Stimulated activated CD8-positive, alpha-beta memory T cell treated with anti-CD3 and anti-CD28 coated beads, Interleukin-15, amount 100 ng/mL, for 1 hour (primary cell): ENCODE measurements at regions not wholly inside any gene's neighbourhood (a gene's known extent, or its start where the extent isn't known, plus 50 kb on each side); places are given as distances from the start of the nearest gene placed in this dataset.

Experiments
- DNase-seq: peaks from one replicate; pipeline ENCODE4 v3.0.0-alpha.2; 2020; ENCODE audit warnings: low read depth

DNA sequence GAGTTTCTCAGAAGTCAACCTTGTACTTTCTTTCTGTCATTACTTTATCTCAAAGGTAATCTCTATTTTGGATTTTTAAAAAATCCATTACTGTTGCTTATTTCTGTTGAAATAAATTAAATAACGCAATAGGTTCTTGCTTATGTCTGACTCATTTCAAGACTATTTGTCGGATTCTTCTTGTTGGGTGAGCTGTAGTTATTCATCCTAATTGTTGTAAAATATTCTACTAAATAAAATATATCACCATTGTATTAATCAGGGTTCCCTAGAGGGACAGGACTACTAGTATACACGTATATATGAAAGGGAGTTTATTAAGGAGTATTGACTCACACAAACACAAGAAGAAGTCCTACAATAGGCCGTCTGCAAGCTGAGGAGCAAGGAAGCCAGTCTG is 403.9 kb upstream of the CYRIA start:
- DNase-seq, result no peak

DNA sequence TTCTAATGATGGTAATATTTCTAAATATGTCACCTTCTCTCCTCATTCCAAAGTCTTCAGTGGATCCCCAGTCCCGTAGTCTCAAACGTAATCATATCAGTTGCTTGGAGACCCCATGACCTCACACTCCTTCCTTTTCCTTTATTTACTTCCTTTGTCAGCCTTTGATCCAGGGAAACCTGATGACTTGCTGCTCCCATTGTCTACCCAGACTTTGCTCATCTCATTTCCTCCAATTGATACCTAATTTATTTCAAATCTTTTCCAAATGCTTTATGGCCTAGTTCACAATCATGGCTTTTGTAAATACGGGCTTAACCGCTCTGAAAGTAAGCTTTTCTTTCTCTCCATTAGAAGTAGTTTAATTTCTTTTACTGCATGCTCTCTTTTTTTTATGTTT is 402.4 kb upstream of the CYRIA start:
- no peak for DNase-seq

DNA sequence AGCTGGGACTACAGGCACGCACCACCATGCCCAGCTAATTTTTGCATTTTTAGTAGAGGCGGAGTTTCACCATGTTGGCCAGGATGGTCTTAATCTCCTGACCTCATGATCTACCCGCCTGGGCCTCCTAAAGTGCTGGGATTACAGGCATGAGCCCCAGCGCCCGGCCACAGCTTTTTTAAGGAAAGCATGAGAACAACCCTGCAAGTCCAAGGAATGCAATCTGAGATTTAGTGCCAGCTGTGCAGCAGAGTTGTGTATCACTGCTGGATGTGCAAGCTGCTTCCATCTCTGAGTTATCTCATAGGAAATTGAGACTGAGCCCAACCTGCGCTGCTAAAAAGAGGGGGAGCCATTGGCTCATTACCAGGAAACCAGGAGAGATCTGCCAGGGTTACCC is 399.9 kb upstream of the CYRIA start:
- no peak for DNase-seq

DNA sequence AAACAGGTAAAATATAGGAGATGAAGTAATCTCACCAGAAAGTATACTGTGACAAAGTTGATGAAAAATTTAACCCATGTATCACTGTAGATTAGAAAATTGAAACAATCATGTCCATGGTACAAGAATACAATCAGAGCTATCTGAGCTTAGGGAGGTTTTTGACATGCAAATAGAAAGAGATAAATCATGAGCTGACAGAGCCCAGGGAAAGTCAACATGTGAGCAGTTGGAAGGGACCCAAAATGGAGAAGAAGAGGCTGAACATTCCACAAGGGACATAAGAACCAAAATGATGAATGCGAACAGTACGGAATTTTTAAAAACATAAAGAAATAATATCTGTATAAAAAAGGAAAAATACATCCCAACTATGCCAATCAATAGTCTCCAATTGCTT is 395.4 kb upstream of the CYRIA start:
- no peak for DNase-seq

DNA sequence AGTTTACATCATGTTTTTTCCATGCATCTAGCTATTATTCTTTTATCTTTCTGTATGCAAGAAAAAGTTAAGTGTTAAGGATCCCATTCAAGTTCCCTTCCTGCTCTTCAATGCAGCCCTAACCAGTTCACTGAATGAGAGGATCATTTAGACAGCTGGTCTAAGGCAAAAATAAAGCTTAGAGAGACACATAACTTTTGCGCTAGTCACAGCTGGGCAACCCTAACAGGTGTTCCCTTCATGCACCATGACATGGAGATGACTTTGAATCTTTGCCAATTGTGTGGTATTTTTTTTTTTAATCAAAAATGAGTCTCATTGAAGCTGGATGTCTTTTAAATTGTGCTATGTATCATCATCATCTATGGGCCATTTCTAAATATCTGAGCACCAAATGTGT is 393.8 kb upstream of the CYRIA start:
- DNase-seq, result no peak

DNA sequence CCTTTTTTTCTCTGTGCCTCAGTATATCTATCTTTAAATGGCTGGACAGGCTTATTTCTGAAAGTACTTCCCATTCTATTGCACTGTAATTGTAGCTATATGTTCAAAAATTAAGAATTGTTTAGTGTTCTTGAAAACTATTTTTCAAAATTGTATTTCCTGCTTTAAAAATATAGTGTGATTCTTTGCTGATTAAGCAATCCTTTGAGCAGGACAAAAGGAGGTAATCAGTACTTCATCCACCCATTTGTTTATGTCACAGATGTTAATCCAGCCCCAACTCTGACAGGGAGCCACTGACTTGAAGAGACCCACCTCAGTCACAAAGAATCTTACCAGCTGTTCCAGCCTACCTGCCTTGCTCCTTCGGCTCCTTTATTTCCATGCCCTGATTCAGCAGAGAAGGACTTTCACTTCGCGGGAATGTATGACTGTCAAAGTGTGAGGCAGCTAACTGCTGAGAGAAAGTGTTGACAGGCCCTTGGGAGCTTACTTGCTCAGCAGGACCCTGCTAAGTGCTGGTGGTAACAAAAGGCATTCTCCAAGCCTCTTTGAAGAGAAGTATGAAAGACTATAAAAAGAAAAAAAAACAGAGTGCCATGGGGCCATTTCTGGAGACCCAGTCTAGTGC is 393.3 kb upstream of the CYRIA start:
- DNase-seq, result no peak

DNA sequence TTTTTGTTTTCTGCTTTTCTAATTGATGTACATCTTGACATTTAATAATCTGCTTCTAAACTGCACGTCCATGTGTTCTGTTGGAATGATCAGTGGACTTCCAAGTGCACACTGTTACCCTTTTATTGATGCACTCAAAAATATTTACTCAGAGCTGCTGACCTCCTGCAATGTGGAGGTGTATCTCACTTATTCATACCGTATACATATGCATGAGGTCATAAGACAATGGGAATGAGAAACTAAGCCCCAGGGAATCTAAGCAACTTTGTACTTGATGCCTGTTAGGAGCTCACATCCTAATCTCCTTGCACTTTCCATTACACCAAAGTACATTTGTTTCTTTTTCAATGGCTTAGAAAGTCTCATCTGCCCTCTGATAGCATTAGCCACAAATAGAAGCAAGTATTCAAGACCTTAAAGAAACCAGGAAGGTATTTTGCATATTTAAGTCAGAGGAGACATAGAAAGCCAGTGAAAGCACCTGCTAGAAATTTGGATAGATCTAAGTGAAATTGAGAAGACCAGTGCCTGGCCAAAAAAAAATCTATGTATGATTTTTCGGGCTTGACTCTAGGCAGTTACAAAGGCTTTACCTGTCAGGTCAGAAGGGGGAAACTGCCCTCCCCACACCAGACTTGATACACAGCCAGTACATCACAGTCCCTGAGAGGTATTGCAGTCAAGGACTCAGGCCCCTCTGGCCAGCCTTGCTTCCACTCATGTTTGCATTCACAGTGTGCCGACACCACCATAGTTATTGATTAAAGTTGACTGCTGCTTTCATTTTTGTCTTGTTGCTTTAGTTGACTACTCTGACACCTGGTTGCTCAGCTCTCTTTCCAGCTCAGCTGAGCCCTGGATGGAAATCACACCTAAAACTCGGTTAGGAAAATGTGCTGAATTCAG is 391.7 kb upstream of the CYRIA start:
- DNase-seq, result no peak

DNA sequence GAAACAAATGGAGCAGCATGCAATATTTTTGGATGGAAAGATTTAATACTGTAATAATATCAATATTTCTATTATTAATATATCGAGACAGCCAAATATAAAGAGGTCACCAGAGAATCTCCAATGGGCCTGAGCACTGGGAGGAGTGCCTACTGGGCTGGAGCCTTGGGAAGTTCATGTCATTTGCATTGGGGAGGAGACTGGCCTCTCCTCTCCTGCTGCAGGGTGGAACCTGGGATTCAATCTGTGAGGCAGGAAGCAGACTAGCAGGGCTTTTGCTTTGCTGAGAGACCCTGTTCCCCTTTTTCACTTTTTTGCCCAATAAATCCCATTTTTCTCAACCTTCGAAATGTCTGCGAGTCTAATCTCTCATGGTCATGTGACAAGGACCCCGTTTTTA is 390.6 kb upstream of the CYRIA start:
- DNase-seq, result no peak

DNA sequence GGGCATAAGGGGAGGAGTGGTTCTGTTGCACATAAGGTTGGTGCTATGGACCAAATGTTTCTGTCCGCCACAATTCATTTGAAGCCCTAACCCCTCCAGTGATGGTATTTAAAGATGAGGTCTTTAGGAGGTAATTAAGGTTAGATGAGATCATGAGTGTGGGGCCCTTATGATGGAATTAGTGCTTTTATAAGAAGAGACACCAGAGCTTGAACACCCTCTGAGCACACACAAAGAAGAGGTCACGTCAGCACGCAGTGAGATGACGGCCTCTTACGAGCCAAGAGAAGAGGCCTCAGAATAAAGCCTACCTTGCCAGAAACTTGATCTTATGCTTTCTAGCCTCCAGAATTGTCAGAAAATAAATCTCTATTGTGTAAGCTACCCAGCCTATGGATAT is 386.4 kb upstream of the CYRIA start:
- no peak for DNase-seq

DNA sequence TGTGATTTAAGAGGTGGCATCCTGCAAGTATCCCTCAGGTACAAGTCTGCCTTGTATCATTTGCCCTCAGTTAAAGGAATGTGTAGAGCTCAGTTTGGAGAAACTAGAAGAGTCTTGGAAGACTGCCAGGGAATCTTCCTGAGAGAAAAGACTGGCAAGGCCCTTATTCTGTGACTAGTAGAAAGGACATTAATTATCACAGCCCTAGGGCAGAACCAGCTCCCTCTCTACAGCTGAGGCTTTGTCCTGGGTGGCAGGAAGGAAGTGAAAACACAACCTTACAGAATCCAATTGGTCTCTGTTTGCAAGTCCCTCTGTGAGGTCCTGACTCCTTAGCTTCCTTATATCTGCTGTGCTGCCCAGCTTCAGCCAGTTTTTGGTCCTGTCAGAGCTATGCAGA is 385.9 kb upstream of the CYRIA start:
- no peak for DNase-seq

DNA sequence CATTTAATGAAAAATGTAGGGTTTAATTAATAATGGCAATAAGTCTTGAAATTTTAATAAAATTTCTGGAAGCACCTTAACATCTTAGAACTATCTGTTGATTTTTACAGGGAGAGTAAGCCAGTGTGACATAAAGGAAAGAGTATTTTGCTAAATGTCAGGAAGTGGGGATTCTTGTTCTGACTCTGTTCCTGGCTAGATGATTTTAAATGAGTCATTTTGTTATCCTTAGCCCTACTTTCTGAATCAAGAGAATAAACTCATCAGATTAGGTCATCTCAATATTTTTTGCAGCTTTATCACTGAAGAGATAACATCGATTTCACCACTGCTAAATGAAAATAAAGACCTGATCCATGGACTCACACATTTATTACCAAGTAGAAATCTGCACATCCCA is 377.5 kb upstream of the CYRIA start:
- DNase-seq, result no peak

DNA sequence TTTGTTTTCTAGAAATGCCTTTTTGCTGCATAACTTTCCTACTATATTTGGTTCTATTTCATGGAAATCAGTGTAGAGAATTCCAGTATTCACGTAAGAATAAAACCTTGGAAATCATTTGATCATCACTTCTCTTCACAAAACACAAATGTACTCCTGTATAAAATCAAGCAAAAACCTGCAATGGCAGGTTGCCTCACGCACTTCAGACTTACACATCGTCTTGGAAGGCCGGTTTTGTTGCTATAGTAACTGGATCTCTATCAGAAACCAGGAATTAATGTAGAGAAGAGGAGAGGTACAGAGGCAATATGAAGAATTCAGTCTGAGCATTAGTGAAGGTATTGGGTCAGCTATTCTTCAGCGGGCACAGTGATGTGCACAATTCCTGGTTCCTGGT is 370.7 kb upstream of the CYRIA start:
- no peak for DNase-seq

DNA sequence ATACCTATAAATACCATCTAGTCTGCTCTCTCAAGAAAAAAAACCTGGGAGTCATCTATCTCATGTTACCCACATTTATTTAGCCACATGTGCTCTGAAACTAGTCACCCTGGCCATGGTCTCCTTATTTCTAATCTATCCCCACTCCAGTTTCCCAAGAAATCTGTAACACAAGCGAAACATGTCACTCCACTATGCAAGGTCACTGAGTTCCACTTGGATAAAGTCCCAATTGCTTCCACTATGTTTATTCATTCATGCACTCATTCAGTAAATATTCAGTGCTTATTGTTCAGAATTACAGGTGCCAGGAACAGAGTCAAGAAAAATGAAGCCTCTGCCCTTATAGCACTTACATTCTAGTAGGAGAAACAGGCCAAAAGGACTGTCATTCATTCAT is 369.4 kb upstream of the CYRIA start:
- no peak for DNase-seq

DNA sequence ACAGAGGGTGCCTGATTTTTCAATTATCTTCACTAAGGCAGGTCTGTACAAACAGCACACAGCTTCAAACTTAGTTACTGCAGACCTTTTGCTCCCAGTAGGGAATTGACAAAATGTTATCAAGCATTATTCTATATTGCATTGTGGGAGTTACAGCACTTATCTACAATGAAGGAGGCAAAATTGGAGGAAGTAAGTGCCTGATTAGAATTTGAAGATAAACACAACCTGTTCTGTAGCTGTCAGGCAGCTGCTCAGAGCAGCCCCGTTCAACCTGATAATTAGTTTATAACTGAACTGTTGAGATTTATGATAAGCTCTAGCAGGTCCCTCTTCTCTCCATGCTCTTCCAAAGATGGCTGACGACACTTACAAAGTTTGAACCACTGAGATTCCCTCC is 364.4 kb upstream of the CYRIA start:
- no peak for DNase-seq

DNA sequence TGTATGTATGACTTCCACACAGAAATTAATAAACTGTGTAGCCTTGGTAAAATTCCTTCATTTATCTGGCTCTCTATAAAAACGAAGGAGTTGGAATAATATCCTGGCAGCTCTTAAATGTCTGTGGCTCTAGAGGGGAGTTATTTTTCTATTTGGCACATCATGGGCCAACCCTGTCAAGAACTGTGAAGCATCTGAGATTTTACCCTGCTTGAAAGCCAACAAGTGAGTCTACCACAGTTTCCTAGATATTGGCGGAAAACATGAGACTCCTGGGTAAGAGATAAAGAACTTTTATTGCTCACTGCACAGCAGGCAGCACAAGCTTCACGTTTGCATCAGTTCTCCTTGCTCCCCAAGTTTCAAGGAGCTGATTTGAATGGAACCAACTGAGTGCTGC is 346.7 kb upstream of the CYRIA start:
- no peak for DNase-seq

DNA sequence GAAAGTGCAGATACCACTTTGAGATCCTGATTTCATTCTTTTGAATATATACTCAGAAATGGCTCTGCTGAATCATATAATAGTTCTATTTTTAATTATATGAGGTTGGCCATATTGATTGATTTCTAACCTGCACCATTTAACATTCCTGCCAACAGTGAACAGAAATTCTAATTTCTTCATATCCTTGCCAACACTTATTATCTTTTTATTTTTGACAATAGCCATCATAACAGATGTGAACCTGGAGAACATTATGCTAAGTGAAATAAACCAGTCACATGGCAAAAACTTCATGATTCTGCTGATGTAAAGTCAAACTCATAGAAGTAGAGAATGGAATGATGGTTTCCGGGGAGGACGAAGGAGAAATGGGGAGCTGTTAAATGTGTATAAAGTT is 344.5 kb upstream of the CYRIA start:
- no peak for DNase-seq

DNA sequence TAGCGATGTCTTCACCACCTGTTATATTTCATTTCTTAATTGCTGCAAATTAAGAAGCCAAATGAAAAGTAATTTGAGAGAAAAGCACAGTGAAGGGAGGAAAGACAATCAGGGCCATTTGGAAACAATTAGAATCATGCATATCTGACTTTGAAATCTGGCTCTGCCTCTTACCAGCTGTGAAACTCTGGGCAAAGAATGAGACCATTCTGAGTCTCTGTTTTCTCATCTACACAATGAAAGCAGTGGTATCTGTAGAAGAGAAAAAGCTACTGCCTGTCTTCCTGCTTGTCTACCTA is 334.5 kb upstream of the CYRIA start:
- DNase-seq, result no peak

DNA sequence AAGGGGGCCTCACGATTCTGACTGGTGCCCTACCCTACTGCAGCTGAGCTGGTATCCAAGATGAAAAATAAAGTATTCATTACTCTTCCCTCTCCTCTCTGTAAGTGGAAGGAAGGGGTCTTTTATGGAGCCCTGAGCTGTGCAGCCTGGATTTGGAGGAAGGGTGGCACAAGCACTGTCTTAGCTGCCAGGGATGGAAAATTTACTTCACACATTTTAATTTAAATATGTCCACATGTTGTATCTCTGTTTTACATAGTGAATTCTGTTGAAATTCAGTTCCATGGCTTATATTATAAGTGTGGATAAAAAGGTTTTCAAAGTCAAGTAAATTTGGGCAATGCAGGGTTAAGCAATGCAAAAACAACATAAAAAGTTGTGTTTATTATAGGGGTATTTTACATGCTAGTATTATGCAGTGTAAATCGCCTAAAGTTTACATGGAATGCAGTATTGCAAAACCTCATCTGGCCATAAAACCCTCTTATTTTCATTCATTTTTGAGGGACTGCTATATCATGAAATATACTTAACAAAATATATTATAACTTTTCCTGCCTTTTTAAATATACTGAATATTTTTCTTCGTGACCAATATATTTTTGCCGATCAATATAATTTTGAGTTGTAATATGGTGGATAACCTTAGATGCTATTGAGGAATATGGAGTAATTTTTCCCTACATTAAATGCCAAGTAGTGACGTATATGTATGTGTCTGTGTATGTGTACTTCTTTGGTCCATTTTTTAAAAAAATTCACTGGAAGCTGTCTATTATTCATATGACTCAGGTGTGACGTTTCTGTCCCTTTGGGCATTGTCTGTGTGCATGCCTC is 333.9 kb upstream of the CYRIA start:
- no peak for DNase-seq

DNA sequence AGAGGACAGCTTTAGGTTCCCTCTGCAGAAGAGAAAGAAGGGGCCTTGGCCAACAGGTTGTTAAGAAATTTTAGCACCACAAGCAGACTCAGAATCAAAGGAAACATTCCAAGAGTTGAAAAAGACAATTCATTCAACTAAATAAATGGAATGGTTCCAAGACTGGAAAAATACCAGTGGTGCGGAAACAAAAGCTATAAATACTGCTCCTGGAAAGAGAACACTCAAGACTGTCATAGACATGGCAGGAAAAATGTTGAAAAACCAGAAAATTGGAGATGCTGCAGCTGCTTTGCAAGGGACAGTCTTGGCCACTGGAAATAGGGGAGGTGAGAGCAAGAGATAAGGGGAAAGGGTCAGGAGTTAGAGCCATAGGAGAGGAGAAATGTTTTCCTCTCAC is 312.7 kb upstream of the CYRIA start:
- DNase-seq, result no peak

DNA sequence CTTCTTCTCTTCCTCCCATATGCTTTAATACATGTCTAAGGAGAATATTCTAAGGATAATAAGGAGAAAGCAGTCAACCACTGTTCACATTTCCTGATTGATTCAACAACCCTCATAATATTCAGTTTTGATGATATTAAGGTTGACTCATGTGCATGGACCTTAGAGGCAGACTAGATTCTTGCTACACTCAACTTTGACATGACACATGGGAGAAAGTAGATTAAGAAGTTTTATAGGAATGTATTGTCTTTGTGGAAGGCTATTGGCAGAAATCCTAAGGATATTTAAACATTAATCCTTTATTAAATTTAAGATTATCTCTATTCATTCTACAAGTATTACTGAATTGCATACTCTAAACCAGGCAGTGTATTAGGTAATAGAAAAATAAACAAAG is 309.1 kb upstream of the CYRIA start:
- DNase-seq, result no peak

DNA sequence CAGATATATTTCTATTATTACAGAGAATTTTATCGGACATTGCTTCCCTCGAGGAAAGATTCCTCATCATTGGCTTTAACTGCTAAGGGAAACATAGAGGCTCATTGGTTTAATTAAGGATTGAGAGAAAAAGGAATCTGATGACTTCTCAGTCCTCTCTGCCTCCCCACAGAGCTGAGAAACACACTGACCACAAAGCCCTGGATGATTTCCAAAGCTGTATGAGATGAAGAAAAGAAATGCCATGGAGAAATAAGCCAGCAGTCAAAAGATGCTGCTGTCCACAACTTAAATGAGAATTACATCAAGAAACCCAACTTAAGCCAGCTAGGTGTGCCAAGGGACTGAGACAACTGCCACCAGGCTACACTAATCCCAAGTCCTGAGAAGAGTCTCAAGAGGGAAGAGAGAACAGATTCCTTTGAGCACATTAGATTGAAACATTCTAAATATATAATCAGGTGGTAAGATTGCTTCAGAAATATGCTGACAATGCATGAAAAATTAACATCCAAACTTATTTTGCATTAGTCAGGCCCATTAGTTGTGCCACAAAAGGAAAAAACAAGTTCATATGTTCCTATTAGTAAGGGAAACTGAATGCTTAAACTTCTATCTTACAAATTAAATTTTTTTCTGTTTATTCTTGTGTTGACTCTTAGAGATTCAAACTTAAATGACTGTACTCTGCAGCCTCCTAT is 308.1 kb upstream of the CYRIA start:
- DNase-seq, result no peak

DNA sequence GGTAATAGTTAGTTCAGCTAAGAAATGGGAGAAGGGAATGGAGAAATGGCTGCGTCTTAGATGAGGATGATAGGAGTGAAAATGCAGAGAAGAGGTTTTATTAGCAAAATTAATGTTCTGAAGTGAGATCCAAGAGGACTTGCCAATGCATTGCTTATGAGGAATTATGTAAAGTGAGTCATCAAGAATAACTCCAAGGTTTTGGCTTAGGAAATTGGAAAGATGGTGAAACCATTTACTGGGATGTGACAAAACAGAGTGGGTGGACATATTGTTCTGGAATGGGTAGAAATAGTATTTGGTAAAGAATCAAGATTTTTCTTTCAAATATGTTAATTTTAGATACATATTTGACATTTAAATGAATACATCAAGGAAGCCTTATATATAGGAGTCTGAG is 306.6 kb upstream of the CYRIA start:
- DNase-seq, result no peak
